ENCODE measurements at regions not wholly inside any gene's neighbourhood (a gene's known extent, or its start where the extent isn't known, plus 50 kb on each side); places are given as distances from the start of the nearest gene placed in this dataset.

GRCh38 chr5:74295676-74296075, 344.9 kb downstream of the ENC1 start:
- H3K4me3 ChIP-seq (ENCODE audit: low read depth, low read length): no peak overlapping the region
- TF ChIP-seq CTCF (IDR thresholded peaks at IDR 0.05; ENCODE audit: low read depth, low read length): no peak

- TF ChIP-seq CTCF (IDR thresholded peaks at IDR 0.05; ENCODE audit: low read depth, low read length): no peak
- no peak overlapping the region for H3K4me3 ChIP-seq (ENCODE audit: low read depth, low read length)
Measured at GRCh38 chr5:74295141-74295540, 345.4 kb downstream of the ENC1 start.

GRCh38 chr5:74294231-74294705, 346.3 kb downstream of the ENC1 start:
- no peak overlapping the region for H3K4me3 ChIP-seq (ENCODE audit: low read depth, low read length)
- no peak for TF ChIP-seq CTCF (IDR thresholded peaks at IDR 0.05; ENCODE audit: low read depth, low read length)

GRCh38 chr5:74293182-74293581, 347.3 kb downstream of the ENC1 start:
- TF ChIP-seq CTCF (IDR thresholded peaks at IDR 0.05; ENCODE audit: low read depth, low read length): no peak
- H3K4me3 ChIP-seq (ENCODE audit: low read depth, low read length): no peak overlapping the region

- no peak for TF ChIP-seq CTCF (IDR thresholded peaks at IDR 0.05; ENCODE audit: low read depth, low read length)
- H3K4me3 ChIP-seq (ENCODE audit: low read depth, low read length): no peak overlapping the region
Measured at GRCh38 chr5:74290634-74291241, 349.8 kb downstream of the ENC1 start.

GRCh38 chr5:74289691-74290090, 350.8 kb downstream of the ENC1 start:
- TF ChIP-seq CTCF (IDR thresholded peaks at IDR 0.05; ENCODE audit: low read depth, low read length): no peak
- H3K4me3 ChIP-seq (ENCODE audit: low read depth, low read length): no peak overlapping the region

- no peak for TF ChIP-seq CTCF (IDR thresholded peaks at IDR 0.05; ENCODE audit: low read depth, low read length)
- H3K4me3 ChIP-seq (ENCODE audit: low read depth, low read length): no peak overlapping the region
Measured at GRCh38 chr5:74289238-74289637, 351.3 kb downstream of the ENC1 start.

Data from WI38 (cell line).